Lower lobe of right lung (tissue), 2 donors: ENCODE measurements at regions not wholly inside any gene's neighbourhood (a gene's known extent, or its start where the extent isn't known, plus 50 kb on each side); places are given as distances from the start of the nearest gene placed in this dataset.

Source experiments
- ATAC-seq, 2 donors: fragments of 200-7000 bp; cut with Tn5 transposase; one replicate each; pipeline ENCODE4 v1.9.1; 2020 to 2022; ENCODE audit warnings: mild to moderate bottlenecking in 2 of 2, moderate library complexity in 2 of 2
- DNase-seq: peaks from one replicate; pipeline ENCODE4 v3.0.0-alpha.2; 2020
- H3K27ac ChIP-seq: fragments of 200-600 bp; one replicate; pipeline ENCODE4 v1.8.0; 2022
- H3K27me3 ChIP-seq: fragments of 200-600 bp; one replicate; pipeline ENCODE4 v1.8.0; 2022; ENCODE audit warnings: low read depth
- H3K36me3 ChIP-seq: fragments of 200-600 bp; one replicate; pipeline ENCODE4 v1.8.0; 2022; ENCODE audit warnings: mild to moderate bottlenecking
- H3K4me1 ChIP-seq: fragments of 200-600 bp; one replicate; pipeline ENCODE4 v1.8.0; 2022
- H3K4me3 ChIP-seq: fragments of 200-600 bp; one replicate; pipeline ENCODE4 v1.8.0; 2022; ENCODE audit warnings: mild to moderate bottlenecking
- H3K9me3 ChIP-seq: fragments of 200-600 bp; one replicate; pipeline ENCODE4 v1.8.0; 2022
- intact Hi-C: fragments of 100-400 bp; cut with DNase I; formaldehyde crosslinking; loops from one replicate; pipeline ENCODE4 v1.11.0; 2022
- TF ChIP-seq, protein P1 (sequence below): fragments of 200-600 bp; IDR thresholded peaks from one replicate; pipeline ENCODE4 v1.8.0; 2022; ENCODE audit warnings: antibody characterized with exemption, mild to moderate bottlenecking
- donor health status: DM: no; HTN: yes; CAD: no; lungs with severe emphysema.

DNA sequence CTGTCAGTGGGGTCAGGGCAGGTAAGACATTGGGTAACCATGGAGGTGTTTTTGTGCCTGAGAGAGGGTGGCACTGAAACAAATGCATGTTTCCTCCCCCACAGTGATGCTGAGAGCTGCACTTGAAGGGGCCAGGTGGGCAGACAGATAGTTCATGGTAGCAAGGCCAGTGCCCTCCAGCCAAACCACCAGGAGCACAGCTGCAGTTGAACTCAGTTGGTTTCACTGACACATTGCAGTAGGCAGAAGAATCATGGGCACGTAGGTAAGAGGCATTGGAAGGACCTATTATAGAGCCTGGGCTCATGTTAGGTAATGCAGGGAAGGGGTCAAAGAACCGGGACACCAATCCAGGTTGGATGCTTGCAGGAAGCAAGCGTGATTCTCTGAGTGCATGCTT, 93.2 kb upstream of the ARL4C start:
- ATAC-seq (no peak), DNase-seq (no peak)
- Histone ChIP-seq H3K36me3 (no peaks in the 10 kb centered on the region), H3K4me1 (no peaks in the 10 kb centered on the region), H3K4me3 (no peak overlapping the region), H3K9me3 (no peaks in the 10 kb centered on the region), H3K27me3 (no peaks in the 10 kb centered on the region), H3K27ac (no peak overlapping the region)
- TF ChIP-seq, protein P1, sequence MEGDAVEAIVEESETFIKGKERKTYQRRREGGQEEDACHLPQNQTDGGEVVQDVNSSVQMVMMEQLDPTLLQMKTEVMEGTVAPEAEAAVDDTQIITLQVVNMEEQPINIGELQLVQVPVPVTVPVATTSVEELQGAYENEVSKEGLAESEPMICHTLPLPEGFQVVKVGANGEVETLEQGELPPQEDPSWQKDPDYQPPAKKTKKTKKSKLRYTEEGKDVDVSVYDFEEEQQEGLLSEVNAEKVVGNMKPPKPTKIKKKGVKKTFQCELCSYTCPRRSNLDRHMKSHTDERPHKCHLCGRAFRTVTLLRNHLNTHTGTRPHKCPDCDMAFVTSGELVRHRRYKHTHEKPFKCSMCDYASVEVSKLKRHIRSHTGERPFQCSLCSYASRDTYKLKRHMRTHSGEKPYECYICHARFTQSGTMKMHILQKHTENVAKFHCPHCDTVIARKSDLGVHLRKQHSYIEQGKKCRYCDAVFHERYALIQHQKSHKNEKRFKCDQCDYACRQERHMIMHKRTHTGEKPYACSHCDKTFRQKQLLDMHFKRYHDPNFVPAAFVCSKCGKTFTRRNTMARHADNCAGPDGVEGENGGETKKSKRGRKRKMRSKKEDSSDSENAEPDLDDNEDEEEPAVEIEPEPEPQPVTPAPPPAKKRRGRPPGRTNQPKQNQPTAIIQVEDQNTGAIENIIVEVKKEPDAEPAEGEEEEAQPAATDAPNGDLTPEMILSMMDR: no peak
- intact Hi-C loops: no loop called here

DNA sequence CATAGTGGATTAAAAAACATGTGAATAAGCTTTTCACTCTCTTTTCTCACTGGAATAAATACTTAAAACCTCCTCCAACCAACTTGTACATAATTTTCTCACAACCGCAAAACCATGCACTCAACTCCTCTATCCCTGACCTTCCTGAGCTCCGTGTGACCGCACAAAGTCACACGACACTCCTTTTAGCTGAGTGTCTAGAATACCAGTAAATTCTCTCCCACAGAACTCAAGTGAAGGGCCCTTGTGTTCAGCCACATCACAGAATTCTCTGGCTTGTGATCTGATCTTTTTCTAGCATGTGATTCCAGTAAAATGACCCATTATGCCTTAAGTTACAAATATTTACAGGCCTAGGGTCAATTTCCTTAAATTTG, 91.2 kb upstream of the ARL4C start:
- peak in 1 of 2 donors; percentile 81 for ATAC-seq
- Histone ChIP-seq H3K4me3 (no peak overlapping the region), H3K27me3 (no peaks in the 10 kb centered on the region), H3K27ac (no peak overlapping the region), H3K4me1 (no peaks in the 10 kb centered on the region), H3K9me3 (no peaks in the 10 kb centered on the region), H3K36me3 (no peaks in the 10 kb centered on the region)
- no peak for DNase-seq
- TF ChIP-seq, protein P1: no peak
- intact Hi-C loops: no loop called here

DNA sequence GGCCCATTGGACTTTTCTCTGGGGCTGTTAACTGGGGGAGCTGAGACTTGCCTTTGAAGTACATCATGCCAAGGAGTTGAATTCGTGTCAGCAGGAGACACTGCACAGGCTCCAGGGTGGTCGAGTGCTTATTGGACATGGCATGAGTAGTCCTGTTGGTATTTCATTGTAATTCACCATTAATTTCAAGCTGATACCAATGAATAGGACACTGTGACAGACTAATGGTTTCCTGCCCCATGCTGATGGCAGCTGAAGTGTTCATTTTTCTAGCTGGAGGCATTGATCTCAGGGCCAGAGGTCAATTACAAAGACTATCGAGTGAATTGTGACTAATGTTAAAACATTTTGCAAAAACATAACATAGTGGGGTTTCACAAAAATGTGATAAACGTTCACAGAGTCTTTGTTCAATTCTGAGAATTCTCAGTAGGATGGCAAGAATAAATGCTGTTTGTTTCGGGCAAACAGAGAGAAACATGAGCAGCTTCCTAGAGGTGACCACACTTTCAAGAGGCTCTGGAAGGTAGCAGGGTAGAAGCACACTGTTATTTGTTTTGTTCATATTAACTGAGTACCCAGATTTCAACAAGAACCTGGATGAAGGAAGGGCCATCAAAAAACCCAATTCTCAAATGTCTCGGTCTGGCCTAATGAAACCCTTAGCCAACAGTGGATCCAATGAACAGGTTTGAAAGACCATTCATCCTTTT, 90.6 kb upstream of the ARL4C start:
- H3K4me3 ChIP-seq: no peak overlapping the region
- DNase-seq (no peak), ATAC-seq (peak in 1 of 2 donors; percentile 72)
- no peak overlapping the region for H3K27ac ChIP-seq
- H3K4me1 ChIP-seq: no peaks in the 10 kb centered on the region
- TF ChIP-seq, protein P1: no peak
- intact Hi-C loops: no loop called here
- no peaks in the 10 kb centered on the region for H3K36me3 ChIP-seq
- no peaks in the 10 kb centered on the region for H3K9me3 ChIP-seq
- H3K27me3 ChIP-seq: no peaks in the 10 kb centered on the region

DNA sequence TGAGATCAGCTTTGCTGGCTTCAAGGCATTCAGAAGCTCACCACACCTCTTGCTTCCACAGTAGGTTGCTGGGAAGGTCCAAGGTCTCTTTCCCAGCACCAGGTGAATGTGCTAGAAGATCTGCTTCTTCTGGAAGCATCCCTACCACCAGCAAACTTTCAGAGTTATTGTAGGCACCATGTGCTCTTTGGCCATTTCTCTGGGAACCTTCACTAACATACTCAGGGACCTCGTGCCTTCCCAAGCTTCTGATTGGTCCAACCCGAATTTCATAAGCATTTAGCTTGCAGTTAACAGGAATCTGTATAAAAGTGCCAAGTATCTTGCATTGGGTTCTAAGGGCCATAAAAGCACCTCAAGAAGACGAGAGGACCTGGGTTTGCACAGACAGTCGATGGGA, 86.5 kb upstream of the ARL4C start:
- Histone ChIP-seq H3K27me3 (peaks cover 3% of the 10 kb centered on the region), H3K4me1 (no peaks in the 10 kb centered on the region), H3K27ac (no peak overlapping the region), H3K4me3 (no peak overlapping the region), H3K9me3 (no peaks in the 10 kb centered on the region), H3K36me3 (no peaks in the 10 kb centered on the region)
- TF ChIP-seq, protein P1: no peak
- no peak for ATAC-seq
- intact Hi-C loops: no loop called here
- DNase-seq: no peak

DNA sequence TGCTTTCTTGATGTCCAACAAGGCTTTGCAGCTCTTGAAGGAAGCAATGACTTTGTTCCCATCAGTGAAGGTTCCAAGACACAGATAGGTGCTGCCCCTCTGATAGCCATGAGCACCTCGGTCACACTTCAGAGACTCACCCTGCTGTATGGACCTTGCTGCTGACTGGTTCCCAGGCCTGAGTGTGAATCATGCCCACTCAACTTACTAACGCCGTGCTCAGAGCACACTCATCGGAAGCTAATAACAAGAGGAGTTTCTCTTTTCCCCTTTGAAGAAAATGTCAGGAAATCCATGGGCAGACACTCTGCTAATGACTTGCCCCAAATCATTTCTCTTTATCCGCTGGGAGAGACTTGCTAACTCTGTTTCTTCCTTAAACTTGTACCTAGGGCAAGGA, 83.8 kb upstream of the ARL4C start:
- Histone ChIP-seq H3K4me3 (no peak overlapping the region), H3K9me3 (no peaks in the 10 kb centered on the region), H3K27me3 (peaks cover 3% of the 10 kb centered on the region), H3K27ac (no peak overlapping the region), H3K36me3 (no peaks in the 10 kb centered on the region), H3K4me1 (no peaks in the 10 kb centered on the region)
- intact Hi-C loops: no loop called here
- DNase-seq (no peak), ATAC-seq (no peak)
- TF ChIP-seq, protein P1: no peak
